NCI-H345 treated with DMSO at 0.1 percent for 48 hours (cell line): ENCODE measurements at regions not wholly inside any gene's neighbourhood (a gene's known extent, or its start where the extent isn't known, plus 50 kb on each side); places are given as distances from the start of the nearest gene placed in this dataset.
A peak's percentile ranks its signal among the peaks of the same experiment; 100 is the strongest.
"Not testable (repeated sequence)": the region's sequence is repeated elsewhere in the genome, so short reads cannot be mapped to it uniquely, and the experiment has no call there.

Experiments used
- DNase-seq: peaks from one replicate; lab custom pipeline; 2025; ENCODE audit not compliant: unreplicated experiment; lab: John Stamatoyannopoulos, UW

GRCh38 chrX:13955975-13956374 lies 73.7 kb downstream of the GEMIN8 start:
- DNase-seq, result no peak

GRCh38 chrX:13955095-13955647 lies 74.5 kb downstream of the GEMIN8 start:
- DNase-seq, result no peak

- DNase-seq, result no peak
These were observed 77.1 kb downstream of the GEMIN8 start for GRCh38 chrX:13952581-13952980.

GRCh38 chrX:13946223-13946622 lies 83.5 kb downstream of the GEMIN8 start:
- DNase-seq, result not testable (repeated sequence)

- not testable (repeated sequence) for DNase-seq
These were observed 83.9 kb downstream of the GEMIN8 start for GRCh38 chrX:13945787-13946186.

GRCh38 chrX:13940671-13941070 lies 89.0 kb downstream of the GEMIN8 start:
- DNase-seq, result no peak

- DNase-seq, result no peak
These were observed 89.7 kb downstream of the GEMIN8 start for GRCh38 chrX:13939741-13940597.

- no peak for DNase-seq
These were observed 90.7 kb downstream of the GEMIN8 start for GRCh38 chrX:13938829-13939530.

- no peak for DNase-seq
These were observed 91.5 kb downstream of the GEMIN8 start for GRCh38 chrX:13938051-13938828.

GRCh38 chrX:13937370-13938050 lies 92.2 kb downstream of the GEMIN8 start:
- DNase-seq, result no peak

GRCh38 chrX:13936521-13937225 lies 93.0 kb downstream of the GEMIN8 start:
- DNase-seq, result no peak

GRCh38 chrX:13934731-13935130 lies 95.0 kb downstream of the GEMIN8 start:
- DNase-seq, result no peak

GRCh38 chrX:13933851-13934250 lies 95.8 kb downstream of the GEMIN8 start:
- DNase-seq, result no peak

- no peak for DNase-seq
These were observed 96.3 kb downstream of the GEMIN8 start for GRCh38 chrX:13933352-13933751.

GRCh38 chrX:13932416-13932815 lies 97.3 kb downstream of the GEMIN8 start:
- no peak for DNase-seq

GRCh38 chrX:13927175-13927574 lies 102.5 kb downstream of the GEMIN8 start:
- no peak for DNase-seq

- peak; percentile 25 for DNase-seq
These were observed 105.8 kb downstream of the GEMIN8 start for GRCh38 chrX:13923845-13924244.

- no peak for DNase-seq
These were observed 106.4 kb upstream of the GPM6B start for GRCh38 chrX:13923289-13923688.

- no peak for DNase-seq
These were observed 100.6 kb upstream of the GPM6B start for GRCh38 chrX:13917507-13917906.

- DNase-seq, result no peak
These were observed 94.7 kb upstream of the GPM6B start for GRCh38 chrX:13911586-13911985.
